ENCODE measurements at regions not wholly inside any gene's neighbourhood (a gene's known extent, or its start where the extent isn't known, plus 50 kb on each side); places are given as distances from the start of the nearest gene placed in this dataset.
"Not testable (repeated sequence)": the region's sequence is repeated elsewhere in the genome, so short reads cannot be mapped to it uniquely, and the experiment has no call there.

GRCh38 chr14:35927727-35928126, 101.6 kb downstream of the BRMS1L start:
- 72 to 76% methylated on average over 3 of the region's 3 CpGs for WGBS, 2 donors
- H3K27ac ChIP-seq, result no peak overlapping the region

GRCh38 chr14:35925319-35925718, 99.2 kb downstream of the BRMS1L start:
- H3K9me3 ChIP-seq, result no peaks in the 10 kb centered on the region
- TF ChIP-seq POLR2A (IDR thresholded peaks at IDR 0.05) (no peak), CTCF (IDR thresholded peaks at IDR 0.05) (no peak)
- intact Hi-C loops (cut with DNase I; ENCODE audit: low total_unique reads), result no loop called here
- H3K4me3 ChIP-seq, result no peak overlapping the region
- no peaks in the 10 kb centered on the region for H3K36me3 ChIP-seq (ENCODE audit: low read depth, missing control alignments)
- no peak for DNase-seq
- H3K4me1 ChIP-seq, result no peaks in the 10 kb centered on the region
- WGBS, 2 donors, result 83 to 95% methylated on average over 3 of the region's 3 CpGs
- H3K27me3 ChIP-seq, result no peaks in the 10 kb centered on the region
- H3K27ac ChIP-seq, result no peak overlapping the region

More at GRCh38 chr14:35927727-35928126, 101.6 kb downstream of the BRMS1L start:
- Histone ChIP-seq H3K27me3 (no peaks in the 10 kb centered on the region), H3K4me1 (no peaks in the 10 kb centered on the region), H3K4me3 (no peak overlapping the region), H3K9me3 (no peaks in the 10 kb centered on the region), H3K36me3 (ENCODE audit: low read depth, missing control alignments) (no peaks in the 10 kb centered on the region)
- DNase-seq, result no peak
- intact Hi-C loops (cut with DNase I; ENCODE audit: low total_unique reads), result no loop called here
- no peak for TF ChIP-seq POLR2A (IDR thresholded peaks at IDR 0.05)
- TF ChIP-seq CTCF (IDR thresholded peaks at IDR 0.05), result no peak

GRCh38 chr14:35922590-35922989, 96.5 kb downstream of the BRMS1L start:
- intact Hi-C loops (cut with DNase I; ENCODE audit: low total_unique reads); H3K27ac ChIP-seq; H3K36me3 ChIP-seq (ENCODE audit: low read depth, missing control alignments); H3K4me1 ChIP-seq; H3K4me3 ChIP-seq; DNase-seq; H3K27me3 ChIP-seq; H3K9me3 ChIP-seq: not testable (repeated sequence)
- WGBS, 2 donors, result 91 to 93% methylated on average over 4 of the region's 4 CpGs

DNA sequence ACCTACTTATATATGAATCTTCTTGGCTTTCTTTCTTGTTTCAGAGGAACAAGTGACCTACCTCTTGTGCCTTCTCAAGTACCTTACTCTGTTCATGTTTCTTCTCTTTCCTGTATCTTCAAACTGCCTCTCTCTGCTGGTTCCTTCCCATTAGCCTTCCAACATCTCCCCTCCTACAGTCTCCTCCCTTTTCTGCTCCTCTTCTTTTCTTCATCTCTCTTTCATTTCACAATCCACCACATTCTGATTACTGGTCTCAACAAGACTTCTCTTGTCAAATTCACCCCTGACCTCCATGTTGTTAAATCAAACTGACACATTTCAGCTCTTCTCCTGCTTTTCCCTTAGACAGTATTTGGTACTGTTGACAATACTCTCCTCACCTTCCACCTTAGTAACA, 95.6 kb downstream of the BRMS1L start:
- Histone ChIP-seq H3K4me3 (no peak overlapping the region), H3K27ac (no peak overlapping the region), H3K27me3 (no peaks in the 10 kb centered on the region), H3K9me3 (no peaks in the 10 kb centered on the region), H3K36me3 (ENCODE audit: low read depth, missing control alignments) (no peaks in the 10 kb centered on the region), H3K4me1 (no peaks in the 10 kb centered on the region)
- DNase-seq, result no peak
- intact Hi-C loops (cut with DNase I; ENCODE audit: low total_unique reads), result no loop called here
- no peak for TF ChIP-seq POLR2A (IDR thresholded peaks at IDR 0.05)
